ENCODE measurements at regions not wholly inside any gene's neighbourhood (a gene's known extent, or its start where the extent isn't known, plus 50 kb on each side); places are given as distances from the start of the nearest gene placed in this dataset.

DNA sequence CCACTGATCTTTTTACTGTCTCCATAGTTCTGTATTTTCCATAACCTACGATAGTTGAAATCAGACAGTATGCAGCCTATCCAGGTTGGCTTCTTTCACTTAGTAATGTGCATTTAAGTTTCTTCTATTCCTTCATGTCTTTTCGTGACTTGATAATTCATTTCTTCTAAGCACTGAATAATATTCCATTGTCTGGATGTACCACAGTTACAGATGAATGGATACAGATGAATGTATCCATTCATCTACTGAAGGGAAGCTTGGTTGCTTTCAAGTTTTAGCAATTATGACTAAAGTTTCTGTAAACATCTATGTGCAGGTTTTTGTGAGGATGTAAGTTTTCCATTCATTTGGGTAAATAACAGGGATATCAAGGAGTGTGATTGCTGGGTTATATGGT lies 124.8 kb downstream of the NSUN3 start (continued):
- TF ChIP-seq CHD7 (IDR thresholded peaks at IDR 0.05; ENCODE audit: insufficient replicate concordance, low read length) = no peak
- TF ChIP-seq BACH1 (IDR thresholded peaks at IDR 0.05; ENCODE audit: low read length) = no peak
- no peak for TF ChIP-seq CHD1 (IDR thresholded peaks at IDR 0.05; ENCODE audit: low read depth, low read length)
- no peak for TF ChIP-seq SP2 (IDR thresholded peaks at IDR 0.05; ENCODE audit: low read length)

Measured in H1 (cell line).